ENCODE measurements at regions not wholly inside any gene's neighbourhood (a gene's known extent, or its start where the extent isn't known, plus 50 kb on each side); places are given as distances from the start of the nearest gene placed in this dataset.
"Not testable (repeated sequence)": the region's sequence is repeated elsewhere in the genome, so short reads cannot be mapped to it uniquely, and the experiment has no call there.

DNA sequence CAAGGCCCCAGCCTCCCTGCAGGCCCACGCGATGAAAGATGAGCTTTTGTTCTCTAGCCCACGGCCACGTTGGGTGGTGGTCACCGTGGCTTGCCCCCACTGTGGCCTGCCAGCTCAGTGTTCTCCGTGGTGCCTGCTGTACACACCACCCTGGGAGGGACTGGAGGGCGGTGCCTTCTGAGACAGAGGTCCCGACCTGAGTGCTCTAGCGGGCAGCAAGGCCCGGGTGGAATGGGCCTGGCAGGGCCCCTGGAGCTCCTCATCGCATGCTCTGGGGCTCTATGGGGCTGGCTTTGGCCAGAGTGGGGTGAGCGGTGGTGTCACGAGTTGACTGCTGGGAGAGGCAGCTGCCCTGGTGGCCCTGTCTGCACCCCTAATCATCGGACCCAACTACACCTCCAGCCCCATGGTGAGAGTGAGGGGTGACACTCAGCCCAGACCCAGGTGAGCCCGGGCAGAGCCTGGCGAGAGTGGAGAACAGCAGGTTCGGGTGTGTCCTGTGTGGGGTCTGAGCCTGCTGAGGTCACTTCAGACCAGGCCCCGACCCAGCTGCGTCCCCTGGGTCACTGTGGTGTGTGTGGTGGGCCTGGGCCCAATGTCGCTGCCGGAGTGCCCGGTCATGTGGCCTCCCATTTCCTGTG, 541.9 kb downstream of the TBC1D22A start:
- DNase-seq (ENCODE audit: low read depth), result no peak

DNA sequence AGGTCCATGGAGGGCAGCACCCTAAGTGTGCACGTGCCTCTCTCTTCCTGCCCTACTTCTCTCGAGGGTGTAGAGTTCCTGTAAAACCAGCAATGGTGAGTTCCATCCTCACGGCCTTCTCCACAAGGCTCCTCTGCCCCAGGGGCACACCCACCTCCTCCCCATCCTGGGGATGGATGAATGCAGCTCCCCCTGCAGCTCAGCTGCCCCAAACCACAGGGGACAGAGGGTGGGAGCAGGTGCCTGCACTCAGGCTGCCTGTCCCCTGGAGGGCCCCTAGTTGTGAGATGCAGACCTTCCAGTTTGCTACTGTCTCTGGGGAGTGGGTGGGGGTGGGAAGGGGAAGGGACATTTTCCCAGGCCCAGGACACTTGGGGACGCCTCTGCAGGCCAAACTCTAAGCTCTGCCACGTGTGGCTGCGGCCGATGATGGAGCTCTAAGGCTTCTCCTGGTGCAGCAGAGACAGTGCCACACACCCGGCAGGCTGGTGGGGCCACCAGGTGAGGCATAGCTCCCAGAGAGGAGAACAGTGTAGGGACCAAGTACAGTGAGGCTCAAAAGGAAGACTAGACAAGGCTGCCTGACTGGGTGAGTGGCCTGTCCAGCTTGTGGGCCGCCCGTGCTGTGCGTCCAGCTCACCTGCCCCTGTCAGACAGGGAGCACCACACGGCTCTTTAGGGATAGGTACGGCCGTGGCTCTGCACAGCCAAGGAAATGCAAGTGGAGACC, 540.9 kb downstream of the TBC1D22A start:
- DNase-seq (ENCODE audit: low read depth), result no peak

GRCh38 chr22:47302587-47302986, 540.1 kb downstream of the TBC1D22A start:
- not testable (repeated sequence) for DNase-seq (ENCODE audit: low read depth)

DNA sequence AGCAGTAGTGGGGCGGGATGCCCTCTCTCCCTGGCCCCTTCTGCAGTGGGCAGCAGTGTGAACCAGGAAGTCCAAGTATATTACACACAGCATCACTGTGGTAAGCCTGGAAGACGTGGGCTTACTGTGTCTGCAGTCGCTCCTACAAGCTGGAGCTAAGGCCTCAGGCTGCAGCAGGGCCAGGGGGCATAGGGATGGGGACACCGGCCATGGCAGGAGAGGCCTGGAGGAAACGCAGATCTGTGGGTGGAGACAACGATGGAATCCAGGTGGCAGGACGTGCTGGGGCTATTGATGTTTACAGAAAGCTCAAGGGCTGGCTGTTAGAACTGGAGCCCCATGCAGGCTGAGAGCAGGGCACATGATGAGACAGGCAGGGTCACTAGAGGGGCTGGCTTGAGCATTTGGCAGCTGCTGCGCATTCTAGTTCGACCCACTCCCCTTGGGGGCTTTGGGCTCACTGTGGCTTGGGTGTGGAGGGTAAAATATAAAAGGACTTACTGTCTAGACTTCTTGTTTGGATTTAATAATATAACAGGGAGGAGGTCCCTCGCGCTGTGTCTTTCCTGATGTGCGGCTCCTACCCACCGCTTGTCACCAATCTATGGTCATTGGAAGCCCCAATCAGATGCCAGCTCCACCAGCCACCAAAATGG, 539.5 kb downstream of the TBC1D22A start:
- DNase-seq (ENCODE audit: low read depth), result no peak

DNA sequence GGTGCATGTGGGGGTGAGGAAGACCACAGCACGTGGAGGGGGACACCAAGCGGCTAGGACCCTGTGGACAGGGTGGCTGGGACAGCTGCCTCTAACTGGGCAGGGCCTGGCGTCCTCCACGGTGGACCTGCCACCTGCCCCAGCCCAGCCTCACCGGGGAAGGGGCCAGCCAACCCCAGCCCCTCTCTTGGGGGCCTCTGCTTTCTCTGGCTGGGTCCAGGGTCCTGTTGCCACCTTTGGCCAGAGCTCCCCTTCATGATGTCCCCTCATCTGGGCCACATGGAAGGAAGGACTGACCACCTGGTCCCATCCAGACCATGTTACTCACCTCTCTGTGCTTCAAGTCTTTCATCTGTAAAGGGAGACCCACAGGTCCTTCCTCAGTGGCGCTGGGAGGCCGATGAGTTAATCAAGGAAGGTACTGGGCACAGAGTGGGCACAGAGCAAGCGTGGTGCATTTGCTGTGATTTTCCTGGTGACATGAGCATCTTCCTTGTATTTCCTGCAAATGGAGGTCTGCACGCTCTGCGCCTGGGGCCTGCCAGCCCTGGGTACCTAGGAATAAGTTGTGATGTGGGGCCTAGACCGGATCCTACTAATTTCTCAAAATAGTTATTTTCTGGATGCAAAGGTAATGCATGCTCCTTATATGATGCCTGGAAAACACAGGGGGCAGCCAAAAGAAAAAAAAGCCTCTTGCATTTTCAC, 538.4 kb downstream of the TBC1D22A start:
- no peak for DNase-seq (ENCODE audit: low read depth)

- DNase-seq (ENCODE audit: low read depth), result no peak
Observed at GRCh38 chr22:47299863-47300697, 537.6 kb downstream of the TBC1D22A start.

DNA sequence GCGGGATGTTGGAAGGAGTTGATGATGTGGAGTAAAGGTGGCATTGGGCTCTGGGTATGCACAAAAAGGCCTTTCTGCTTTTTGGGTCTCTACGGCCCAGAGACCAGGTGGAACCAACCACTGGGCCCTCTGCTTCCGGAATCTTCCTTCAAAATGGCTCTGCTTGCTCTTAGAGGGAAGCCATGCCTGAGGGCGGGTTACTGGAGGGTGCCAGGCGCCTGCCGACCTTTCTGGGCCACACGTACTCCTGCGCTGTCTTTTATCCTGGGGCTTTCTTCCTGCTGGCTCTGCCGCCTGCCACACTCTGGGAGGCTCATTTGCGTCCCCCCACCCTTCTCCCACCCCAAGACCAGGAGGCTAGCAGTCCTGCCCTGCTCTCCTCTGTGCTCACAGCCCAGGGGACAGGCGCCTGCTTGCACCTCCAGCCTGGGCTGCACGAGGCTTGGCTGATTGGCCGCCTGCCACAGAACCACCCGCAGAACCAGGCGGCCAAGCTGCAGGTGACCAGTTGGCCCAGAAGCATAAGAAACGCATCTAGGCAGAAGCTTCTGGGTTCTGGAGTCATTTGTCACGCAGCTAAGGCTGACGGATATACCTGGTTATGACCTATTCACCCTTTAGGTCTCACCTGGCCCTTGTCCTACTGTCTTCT, 536.9 kb downstream of the TBC1D22A start:
- DNase-seq (ENCODE audit: low read depth), result no peak

DNA sequence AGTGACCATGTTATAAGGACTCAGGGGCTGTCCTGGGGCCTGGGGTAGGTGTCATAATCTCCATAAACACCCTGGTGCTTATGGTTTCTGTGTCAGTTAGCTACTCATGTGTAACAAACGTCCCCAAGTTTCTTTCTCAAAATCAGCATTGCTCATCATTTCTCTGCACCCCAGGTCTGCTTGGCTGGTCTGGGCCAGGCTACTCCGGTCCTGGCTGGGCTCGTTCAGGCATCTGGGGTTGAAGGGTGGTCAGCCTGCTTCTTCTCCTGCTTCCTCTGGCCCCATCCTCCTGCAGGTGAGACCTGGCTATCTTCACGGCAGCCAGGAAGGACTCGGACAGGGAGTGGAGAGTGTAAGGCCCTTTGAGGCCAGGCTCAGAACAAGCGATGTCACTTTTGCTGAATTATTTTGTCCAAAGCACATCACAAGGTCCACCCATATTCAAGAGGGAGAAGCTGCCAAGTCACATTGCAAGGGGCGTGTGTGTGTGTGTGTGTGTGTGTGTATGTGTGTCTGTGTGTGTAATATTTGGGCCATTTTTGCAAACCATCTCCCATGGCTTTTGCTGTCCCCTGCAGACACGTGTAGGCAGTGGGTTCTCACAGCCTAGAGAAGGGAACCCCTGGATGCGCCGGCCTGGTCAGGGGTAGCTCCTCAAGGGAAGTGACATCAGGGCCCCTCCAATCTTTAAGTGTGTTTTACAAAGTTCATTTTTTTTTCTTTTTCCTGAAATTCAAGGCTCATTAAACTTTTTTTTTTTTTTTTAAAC, 535.8 kb downstream of the TBC1D22A start:
- DNase-seq (ENCODE audit: low read depth), result no peak

GRCh38 chr22:47297261-47298016, 535.0 kb downstream of the TBC1D22A start:
- DNase-seq (ENCODE audit: low read depth), result no peak

- DNase-seq (ENCODE audit: low read depth), result no peak
Observed at GRCh38 chr22:47296405-47297260, 534.2 kb downstream of the TBC1D22A start.

DNA sequence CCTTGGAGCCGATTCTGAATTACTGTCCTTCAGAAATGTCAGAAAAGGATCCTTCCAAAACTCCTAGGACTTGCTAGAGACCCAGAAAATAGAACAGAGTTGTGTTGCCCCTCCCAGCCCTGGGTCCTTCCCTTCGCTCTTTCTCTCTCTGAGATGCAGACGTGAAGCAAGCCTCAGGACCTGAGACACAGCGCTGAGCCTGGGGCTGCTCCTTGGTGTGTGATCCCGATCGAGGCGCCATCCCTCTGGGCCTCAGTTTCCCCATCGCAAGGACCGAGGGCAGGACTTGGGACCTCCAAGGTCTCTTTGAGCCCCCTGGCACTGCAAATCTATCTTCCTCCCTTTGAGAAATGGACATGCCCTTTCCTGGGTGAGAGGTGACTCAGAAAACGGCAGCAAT, 533.5 kb downstream of the TBC1D22A start:
- DNase-seq (ENCODE audit: low read depth), result no peak

DNA sequence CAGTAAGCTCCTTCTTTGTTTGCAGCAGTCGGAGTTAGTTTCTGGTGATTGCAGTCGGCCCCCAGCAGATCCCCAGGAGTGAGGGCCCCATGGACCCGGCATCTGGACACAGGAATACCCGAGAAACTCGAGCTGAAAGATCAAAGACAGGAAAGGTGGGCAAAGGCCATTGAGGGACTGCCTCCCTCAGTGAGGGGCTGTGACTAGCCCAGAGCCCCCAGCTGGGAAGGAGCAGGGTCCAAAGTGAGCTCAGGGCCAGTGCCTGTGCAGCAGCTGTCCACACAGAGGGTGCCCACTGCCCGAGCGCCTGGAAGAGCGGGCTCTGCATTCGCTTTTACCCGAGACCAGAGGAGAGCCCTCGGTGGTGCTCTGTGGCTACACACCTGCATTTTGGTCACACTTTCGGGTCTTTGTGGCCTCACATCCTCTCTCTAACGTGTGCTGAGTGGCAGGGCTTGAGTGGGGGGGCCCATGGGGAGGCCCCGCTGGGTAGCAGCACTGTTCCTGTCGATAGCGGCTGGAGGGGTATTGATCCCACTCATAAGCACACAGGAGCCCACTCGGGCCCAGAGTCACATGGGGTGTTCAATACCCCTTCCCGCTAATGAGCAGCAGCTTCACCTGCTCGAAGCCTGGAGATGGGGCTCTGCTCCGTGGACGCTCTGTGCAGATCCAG, 532.9 kb downstream of the TBC1D22A start:
- no peak for DNase-seq (ENCODE audit: low read depth)

- no peak for DNase-seq (ENCODE audit: low read depth)
Observed at GRCh38 chr22:47294576-47294975, 532.1 kb downstream of the TBC1D22A start.

DNA sequence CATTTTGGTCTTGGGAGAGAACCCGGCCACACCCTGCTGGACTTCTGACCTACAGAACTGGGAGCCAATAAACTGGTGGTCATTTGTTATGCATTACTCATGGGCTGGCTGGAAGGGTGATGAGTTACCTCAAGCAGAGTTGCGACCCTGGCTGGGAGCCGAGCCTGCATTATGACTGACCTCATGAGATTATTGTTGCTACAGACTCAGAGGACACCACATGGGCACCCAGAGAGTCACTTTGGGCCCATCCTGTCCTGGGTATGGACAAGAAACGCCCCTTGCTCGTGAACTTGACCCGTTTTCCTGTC, 531.7 kb downstream of the TBC1D22A start:
- DNase-seq (ENCODE audit: low read depth), result peak; percentile 93

- DNase-seq (ENCODE audit: low read depth), result no peak
Observed at GRCh38 chr22:47293368-47294221, 531.1 kb downstream of the TBC1D22A start.

DNA sequence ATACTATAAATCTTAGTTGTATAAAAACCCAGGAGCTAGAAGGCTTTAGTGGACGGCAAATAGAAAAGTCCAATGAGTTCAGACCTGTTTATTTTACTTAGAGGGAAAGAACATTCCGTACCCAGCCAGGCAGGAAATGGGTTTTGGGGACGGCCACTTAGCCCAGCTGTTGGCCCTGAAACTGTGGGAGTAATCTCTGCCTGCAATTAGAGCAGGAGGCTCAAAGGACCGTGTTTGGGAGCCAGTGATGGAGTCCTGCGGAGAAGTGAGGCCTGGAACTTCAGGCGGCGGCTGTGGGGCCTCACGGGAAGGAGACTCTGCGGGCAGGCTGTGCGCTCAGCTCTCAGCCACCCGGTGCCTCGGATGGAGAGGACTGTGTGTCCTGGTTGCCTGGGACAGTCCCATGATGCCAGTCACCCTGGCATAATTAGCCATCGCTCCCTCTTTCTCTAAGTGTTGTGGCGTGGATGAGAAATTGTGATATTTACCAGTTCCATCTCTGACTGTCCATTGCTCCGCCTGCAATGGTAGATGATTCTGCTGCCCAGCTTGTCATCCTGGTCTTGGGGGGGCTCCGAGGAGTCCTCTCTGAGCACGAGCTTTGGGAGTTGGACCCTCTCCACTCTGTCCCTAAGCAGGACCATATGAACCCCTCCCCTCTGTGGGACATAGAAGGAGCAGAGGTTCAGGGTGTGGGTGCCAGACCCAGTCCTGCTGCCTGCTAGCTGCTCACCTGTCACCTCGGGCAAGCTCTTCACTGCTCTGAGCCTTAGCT, 530.3 kb downstream of the TBC1D22A start:
- DNase-seq (ENCODE audit: low read depth), result peak; percentile 94
